ENCODE measurements at regions not wholly inside any gene's neighbourhood (a gene's known extent, or its start where the extent isn't known, plus 50 kb on each side); places are given as distances from the start of the nearest gene placed in this dataset.
"Not testable (repeated sequence)": the region's sequence is repeated elsewhere in the genome, so short reads cannot be mapped to it uniquely, and the experiment has no call there.

- no peak for DNase-seq (ENCODE audit: low read depth, low spot score)
Observed at GRCh38 chr5:51657340-51658240, 274.3 kb downstream of the ISL1 start.

- DNase-seq (ENCODE audit: low read depth, low spot score), result no peak
Observed at GRCh38 chr5:51661646-51662265, 278.5 kb downstream of the ISL1 start.

- no peak for DNase-seq (ENCODE audit: low read depth, low spot score)
Observed at GRCh38 chr5:51664491-51665250, 281.4 kb downstream of the ISL1 start.

GRCh38 chr5:51665251-51665593 lies 282.0 kb downstream of the ISL1 start:
- DNase-seq (ENCODE audit: low read depth, low spot score), result no peak

GRCh38 chr5:51669095-51669494 lies 285.8 kb downstream of the ISL1 start:
- no peak for DNase-seq (ENCODE audit: low read depth, low spot score)

GRCh38 chr5:51678330-51678729 lies 295.1 kb downstream of the ISL1 start:
- no peak for DNase-seq (ENCODE audit: low read depth, low spot score)

GRCh38 chr5:51679286-51679685 lies 296.0 kb downstream of the ISL1 start:
- no peak for DNase-seq (ENCODE audit: low read depth, low spot score)

- no peak for DNase-seq (ENCODE audit: low read depth, low spot score)
Observed at GRCh38 chr5:51684794-51685355, 301.6 kb downstream of the ISL1 start.

- no peak for DNase-seq (ENCODE audit: low read depth, low spot score)
Observed at GRCh38 chr5:51685419-51685818, 302.2 kb downstream of the ISL1 start.

GRCh38 chr5:51686622-51687021 lies 303.4 kb downstream of the ISL1 start:
- DNase-seq (ENCODE audit: low read depth, low spot score), result no peak

- DNase-seq (ENCODE audit: low read depth, low spot score), result no peak
Observed at GRCh38 chr5:51691538-51692079, 308.4 kb downstream of the ISL1 start.

- no peak for DNase-seq (ENCODE audit: low read depth, low spot score)
Observed at GRCh38 chr5:51694826-51695225, 311.6 kb downstream of the ISL1 start.

- DNase-seq (ENCODE audit: low read depth, low spot score), result no peak
Observed at GRCh38 chr5:51696122-51696521, 312.9 kb downstream of the ISL1 start.

GRCh38 chr5:51702046-51702445 lies 318.8 kb downstream of the ISL1 start:
- not testable (repeated sequence) for DNase-seq (ENCODE audit: low read depth, low spot score)

GRCh38 chr5:51712201-51712600 lies 329.0 kb downstream of the ISL1 start:
- no peak for DNase-seq (ENCODE audit: low read depth, low spot score)

GRCh38 chr5:51715445-51715844 lies 332.2 kb downstream of the ISL1 start:
- not testable (repeated sequence) for DNase-seq (ENCODE audit: low read depth, low spot score)

GRCh38 chr5:51731421-51732029 lies 348.3 kb downstream of the ISL1 start:
- no peak for DNase-seq (ENCODE audit: low read depth, low spot score)

- no peak for DNase-seq (ENCODE audit: low read depth, low spot score)
Observed at GRCh38 chr5:51732304-51732703, 349.1 kb downstream of the ISL1 start.

GRCh38 chr5:51734677-51735076 lies 351.4 kb downstream of the ISL1 start:
- DNase-seq (ENCODE audit: low read depth, low spot score), result no peak

GRCh38 chr5:51746023-51746422 lies 362.8 kb downstream of the ISL1 start:
- no peak for DNase-seq (ENCODE audit: low read depth, low spot score)

- DNase-seq (ENCODE audit: low read depth, low spot score), result no peak
Observed at GRCh38 chr5:51748647-51749046, 365.4 kb downstream of the ISL1 start.
